A549 (cell line): ENCODE measurements at regions not wholly inside any gene's neighbourhood (a gene's known extent, or its start where the extent isn't known, plus 50 kb on each side); places are given as distances from the start of the nearest gene placed in this dataset.

ENCODE experiments used
- CHD2 ChIP-seq: fragments of 150-350 bp; IDR thresholded peaks from 2 replicates; pipeline ENCODE4 v1.6.1; 2014; ENCODE audit warnings: low read length; ENCODE audit not compliant: partially characterized antibody
- CHD4 ChIP-seq: fragments of 200-600 bp; sonication (generic); IDR thresholded peaks from 2 replicates; pipeline ENCODE4 v1.6.1; 2016; ENCODE audit warnings: antibody characterized with exemption, mild to moderate bottlenecking, borderline replicate concordance
- EP300 ChIP-seq, 2 experiments: fragments of >200 bp; sonication (Bioruptor Twin); formaldehyde crosslinking; IDR thresholded peaks; 2 replicates in 1 of 2; 3 replicates in 1 of 2; pipeline ENCODE4 v1.6.1; 2016 to 2017
- JUN ChIP-seq, 2 experiments: fragments of >200 bp; sonication (Bioruptor Twin); formaldehyde crosslinking; IDR thresholded peaks; 2 replicates in 1 of 2; 3 replicates in 1 of 2; pipeline ENCODE4 v1.6.1; 2016 to 2017
- POLR2A ChIP-seq: IDR thresholded peaks from 2 replicates; pipeline ENCODE4 v1.6.1; 2012; ENCODE audit warnings: mild to moderate bottlenecking, low read length
- RAD21 ChIP-seq, 2 experiments: fragments of >200 bp in 1 of 2; sonication (Bioruptor Twin) in 1 of 2; formaldehyde crosslinking in 1 of 2; IDR thresholded peaks in 1 of 2; conservative IDR thresholded peaks in 1 of 2; 2 replicates in 1 of 2; 3 replicates in 1 of 2; pipeline ENCODE4 v1.6.1; 2012 to 2018; ENCODE audit warnings: inconsistent platforms in 1 of 2
- RCOR1 ChIP-seq: fragments of 150-350 bp; IDR thresholded peaks from 2 replicates; pipeline ENCODE4 v1.6.1; 2014; ENCODE audit warnings: antibody characterized with exemption, low read length, low read depth
- SMC3 ChIP-seq: fragments of >200 bp; sonication (Bioruptor Twin); formaldehyde crosslinking; IDR thresholded peaks from 3 replicates; pipeline ENCODE4 v1.6.1; 2018; ENCODE audit warnings: inconsistent platforms
- TF ChIP-seq, protein P1 (sequence below): fragments of >200 bp; sonication (Bioruptor Twin); formaldehyde crosslinking; IDR thresholded peaks from 3 replicates; pipeline ENCODE4 v1.5.1; 2016
- TF ChIP-seq, protein P2 (sequence below): IDR thresholded peaks from 2 replicates; pipeline ENCODE4 v1.6.1; 2012

DNA sequence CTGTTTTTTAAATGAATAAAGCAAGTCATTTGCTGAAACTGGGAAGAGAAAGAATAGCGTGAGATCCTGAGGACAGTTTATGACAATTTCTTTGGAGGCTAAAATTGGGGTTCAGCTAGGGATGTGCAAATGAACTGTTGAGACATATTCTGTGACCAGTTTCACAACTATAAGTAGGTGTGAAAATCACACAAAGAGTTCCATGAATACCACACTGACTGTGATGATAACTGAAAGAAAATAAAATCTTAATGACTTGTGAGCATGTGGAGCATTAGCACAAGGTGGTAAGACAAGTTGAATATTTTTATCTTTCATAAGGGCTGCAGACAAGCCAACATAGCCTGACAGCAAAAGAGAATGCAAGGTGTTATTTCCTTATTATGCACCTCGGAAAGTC lies 61.1 kb upstream of the PDGFD start:
- TF ChIP-seq, protein P1, sequence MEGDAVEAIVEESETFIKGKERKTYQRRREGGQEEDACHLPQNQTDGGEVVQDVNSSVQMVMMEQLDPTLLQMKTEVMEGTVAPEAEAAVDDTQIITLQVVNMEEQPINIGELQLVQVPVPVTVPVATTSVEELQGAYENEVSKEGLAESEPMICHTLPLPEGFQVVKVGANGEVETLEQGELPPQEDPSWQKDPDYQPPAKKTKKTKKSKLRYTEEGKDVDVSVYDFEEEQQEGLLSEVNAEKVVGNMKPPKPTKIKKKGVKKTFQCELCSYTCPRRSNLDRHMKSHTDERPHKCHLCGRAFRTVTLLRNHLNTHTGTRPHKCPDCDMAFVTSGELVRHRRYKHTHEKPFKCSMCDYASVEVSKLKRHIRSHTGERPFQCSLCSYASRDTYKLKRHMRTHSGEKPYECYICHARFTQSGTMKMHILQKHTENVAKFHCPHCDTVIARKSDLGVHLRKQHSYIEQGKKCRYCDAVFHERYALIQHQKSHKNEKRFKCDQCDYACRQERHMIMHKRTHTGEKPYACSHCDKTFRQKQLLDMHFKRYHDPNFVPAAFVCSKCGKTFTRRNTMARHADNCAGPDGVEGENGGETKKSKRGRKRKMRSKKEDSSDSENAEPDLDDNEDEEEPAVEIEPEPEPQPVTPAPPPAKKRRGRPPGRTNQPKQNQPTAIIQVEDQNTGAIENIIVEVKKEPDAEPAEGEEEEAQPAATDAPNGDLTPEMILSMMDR = no peak
- no peak for TF ChIP-seq POLR2A
- TF ChIP-seq EP300 (IDR thresholded peaks at IDR 0.05) = no peak
- no peak for TF ChIP-seq CHD2
- TF ChIP-seq RAD21 (conservative IDR thresholded peaks at IDR 0.05 in 1 of 2, IDR thresholded peaks at IDR 0.05 in 1 of 2) = no peak
- no peak for TF ChIP-seq RCOR1
- no peak for TF ChIP-seq CHD4
- TF ChIP-seq SMC3 = no peak
- no peak for TF ChIP-seq JUN (IDR thresholded peaks at IDR 0.05)
- TF ChIP-seq, protein P2, sequence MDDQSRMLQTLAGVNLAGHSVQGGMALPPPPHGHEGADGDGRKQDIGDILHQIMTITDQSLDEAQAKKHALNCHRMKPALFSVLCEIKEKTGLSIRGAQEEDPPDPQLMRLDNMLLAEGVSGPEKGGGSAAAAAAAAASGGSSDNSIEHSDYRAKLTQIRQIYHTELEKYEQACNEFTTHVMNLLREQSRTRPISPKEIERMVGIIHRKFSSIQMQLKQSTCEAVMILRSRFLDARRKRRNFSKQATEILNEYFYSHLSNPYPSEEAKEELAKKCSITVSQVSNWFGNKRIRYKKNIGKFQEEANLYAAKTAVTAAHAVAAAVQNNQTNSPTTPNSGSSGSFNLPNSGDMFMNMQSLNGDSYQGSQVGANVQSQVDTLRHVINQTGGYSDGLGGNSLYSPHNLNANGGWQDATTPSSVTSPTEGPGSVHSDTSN = no peak
